HPDE6-E6E7 (cell line): ENCODE measurements at regions not wholly inside any gene's neighbourhood (a gene's known extent, or its start where the extent isn't known, plus 50 kb on each side); places are given as distances from the start of the nearest gene placed in this dataset.
"Not testable (repeated sequence)": the region's sequence is repeated elsewhere in the genome, so short reads cannot be mapped to it uniquely, and the experiment has no call there.

Experiments
- DNase-seq: peaks from one replicate; pipeline ENCODE4 v3.0.0; 2011; ENCODE audit warnings: missing footprints; ENCODE audit errors: extremely low spot score

GRCh38 chr12:131627151-131628022 is 83.5 kb upstream of the SFSWAP start:
- DNase-seq = not testable (repeated sequence)

- no peak for DNase-seq
Measured at GRCh38 chr12:131628023-131628740, 82.7 kb upstream of the SFSWAP start.

- no peak for DNase-seq
Measured at GRCh38 chr12:131628766-131629448, 82.0 kb upstream of the SFSWAP start.

GRCh38 chr12:131631230-131631629 is 79.7 kb upstream of the SFSWAP start:
- DNase-seq = no peak

- not testable (repeated sequence) for DNase-seq
Measured at GRCh38 chr12:131631889-131632651, 78.8 kb upstream of the SFSWAP start.

GRCh38 chr12:131632652-131633023 is 78.3 kb upstream of the SFSWAP start:
- DNase-seq = not testable (repeated sequence)

GRCh38 chr12:131633610-131634009 is 77.3 kb upstream of the SFSWAP start:
- DNase-seq = not testable (repeated sequence)

- no peak for DNase-seq
Measured at GRCh38 chr12:131634037-131634436, 76.9 kb upstream of the SFSWAP start.

- not testable (repeated sequence) for DNase-seq
Measured at GRCh38 chr12:131635012-131635411, 75.9 kb upstream of the SFSWAP start.

GRCh38 chr12:131635491-131636122 is 75.3 kb upstream of the SFSWAP start:
- no peak for DNase-seq

GRCh38 chr12:131636266-131636665 is 74.6 kb upstream of the SFSWAP start:
- no peak for DNase-seq

- no peak for DNase-seq
Measured at GRCh38 chr12:131636940-131637750, 73.7 kb upstream of the SFSWAP start.

- DNase-seq = no peak
Measured at GRCh38 chr12:131637986-131638385, 72.9 kb upstream of the SFSWAP start.

- DNase-seq = no peak
Measured at GRCh38 chr12:131639270-131639940, 71.5 kb upstream of the SFSWAP start.

- no peak for DNase-seq
Measured at GRCh38 chr12:131640525-131640924, 70.4 kb upstream of the SFSWAP start.

GRCh38 chr12:131641315-131641714 is 69.6 kb upstream of the SFSWAP start:
- no peak for DNase-seq

- no peak for DNase-seq
Measured at GRCh38 chr12:131642101-131642540, 68.8 kb upstream of the SFSWAP start.

GRCh38 chr12:131642771-131643170 is 68.1 kb upstream of the SFSWAP start:
- no peak for DNase-seq

- DNase-seq = no peak
Measured at GRCh38 chr12:131643631-131644452, 67.0 kb upstream of the SFSWAP start.
